ENCODE measurements at regions not wholly inside any gene's neighbourhood (a gene's known extent, or its start where the extent isn't known, plus 50 kb on each side); places are given as distances from the start of the nearest gene placed in this dataset.

- Histone ChIP-seq H2AFZ (ENCODE audit: low read depth, low read length) (no peak overlapping the region), H3K27me3 (ENCODE audit: insufficient read depth, low read length, poor library complexity) (no peaks in the 10 kb centered on the region), H4K20me1 (ENCODE audit: insufficient read depth, low read length) (no peaks in the 10 kb centered on the region), H3K9me3 (ENCODE audit: insufficient read depth, low read length, severe bottlenecking) (no peaks in the 10 kb centered on the region), H3K4me1 (ENCODE audit: insufficient read depth, low read length) (peaks cover 13% of the 10 kb centered on the region), H3K4me3 (ENCODE audit: low read depth in 1 of 2, low read length in 2 of 2) (no peak overlapping the region), H3K36me3 (ENCODE audit: insufficient read depth, low read length) (no peaks in the 10 kb centered on the region), H3K79me2 (ENCODE audit: insufficient read depth, low read length) (no peaks in the 10 kb centered on the region), H3K27ac (ENCODE audit: low read length) (no peak overlapping the region), H3K4me2 (ENCODE audit: insufficient read depth, low read length) (no peak overlapping the region), H3K9ac (ENCODE audit: low read depth, low read length) (no peak overlapping the region)
- no peak for ATAC-seq (ENCODE audit: insufficient read depth, low read depth)
- DNase-seq: no peak
- TF ChIP-seq EZH2 (IDR thresholded peaks at IDR 0.05; ENCODE audit: borderline replicate concordance, low read depth, low read length, severe bottlenecking) (no peak), CTCF (IDR thresholded peaks at IDR 0.05; ENCODE audit: borderline replicate concordance, extremely low read depth, low read length, poor library complexity, severe bottlenecking) (no peak)
These were observed 73.0 kb upstream of the NFKB1 start for GRCh38 chr4:102428122-102428521.

GRCh38 chr4:102429553-102429952 is 71.6 kb upstream of the NFKB1 start:
- Histone ChIP-seq H3K9ac (ENCODE audit: low read depth, low read length) (no peak overlapping the region), H3K27me3 (ENCODE audit: insufficient read depth, low read length, poor library complexity) (no peaks in the 10 kb centered on the region), H3K27ac (ENCODE audit: low read length) (no peak overlapping the region), H3K4me1 (ENCODE audit: insufficient read depth, low read length) (peaks cover 13% of the 10 kb centered on the region), H3K79me2 (ENCODE audit: insufficient read depth, low read length) (no peaks in the 10 kb centered on the region), H3K4me3 (ENCODE audit: low read depth in 1 of 2, low read length in 2 of 2) (no peak overlapping the region), H3K4me2 (ENCODE audit: insufficient read depth, low read length) (peak overlapping the region; percentile 83; the same call in 1 of the 2 replicates), H3K36me3 (ENCODE audit: insufficient read depth, low read length) (no peaks in the 10 kb centered on the region), H4K20me1 (ENCODE audit: insufficient read depth, low read length) (no peaks in the 10 kb centered on the region), H3K9me3 (ENCODE audit: insufficient read depth, low read length, severe bottlenecking) (no peaks in the 10 kb centered on the region), H2AFZ (ENCODE audit: low read depth, low read length) (no peak overlapping the region)
- no peak for DNase-seq
- no peak for TF ChIP-seq EZH2 (IDR thresholded peaks at IDR 0.05; ENCODE audit: borderline replicate concordance, low read depth, low read length, severe bottlenecking)
- no peak for TF ChIP-seq CTCF (IDR thresholded peaks at IDR 0.05; ENCODE audit: borderline replicate concordance, extremely low read depth, low read length, poor library complexity, severe bottlenecking)
- no peak for ATAC-seq (ENCODE audit: insufficient read depth, low read depth)

- peak overlapping the region; percentile 84 for H2AFZ ChIP-seq (ENCODE audit: low read depth, low read length)
- H3K4me2 ChIP-seq (ENCODE audit: insufficient read depth, low read length): peak overlapping the region; percentile 83
- H3K36me3 ChIP-seq (ENCODE audit: insufficient read depth, low read length): no peaks in the 10 kb centered on the region
- TF ChIP-seq CTCF (IDR thresholded peaks at IDR 0.05; ENCODE audit: borderline replicate concordance, extremely low read depth, low read length, poor library complexity, severe bottlenecking) (no peak), EZH2 (IDR thresholded peaks at IDR 0.05; ENCODE audit: borderline replicate concordance, low read depth, low read length, severe bottlenecking) (no peak)
- H3K27ac ChIP-seq (ENCODE audit: low read length): peak overlapping the region; percentile 87
- H3K4me3 ChIP-seq (ENCODE audit: low read depth in 1 of 2, low read length in 2 of 2): peak overlapping the region; percentile 59 to 85
- H3K27me3 ChIP-seq (ENCODE audit: insufficient read depth, low read length, poor library complexity): no peaks in the 10 kb centered on the region
- H3K79me2 ChIP-seq (ENCODE audit: insufficient read depth, low read length): no peaks in the 10 kb centered on the region
- H3K4me1 ChIP-seq (ENCODE audit: insufficient read depth, low read length): peaks cover 13% of the 10 kb centered on the region
- peak; percentile 19; the same call in 2 of the 3 replicates for ATAC-seq (ENCODE audit: insufficient read depth, low read depth)
- H3K9ac ChIP-seq (ENCODE audit: low read depth, low read length): peak overlapping the region; percentile 74
- no peak for DNase-seq
- no peaks in the 10 kb centered on the region for H4K20me1 ChIP-seq (ENCODE audit: insufficient read depth, low read length)
- no peaks in the 10 kb centered on the region for H3K9me3 ChIP-seq (ENCODE audit: insufficient read depth, low read length, severe bottlenecking)
These were observed 70.7 kb upstream of the NFKB1 start for GRCh38 chr4:102430461-102430910.

GRCh38 chr4:102431608-102431961 is 69.6 kb upstream of the NFKB1 start:
- no peak overlapping the region for H3K4me3 ChIP-seq (ENCODE audit: low read depth in 1 of 2, low read length in 2 of 2)
- H3K4me1 ChIP-seq (ENCODE audit: insufficient read depth, low read length): peaks cover 13% of the 10 kb centered on the region
- no peak overlapping the region for H3K27ac ChIP-seq (ENCODE audit: low read length)
- 0 out of 2 replicates have a peak overlapping the region, but pooled peaks have one; percentile 83 for H3K4me2 ChIP-seq (ENCODE audit: insufficient read depth, low read length)
- TF ChIP-seq CTCF (IDR thresholded peaks at IDR 0.05; ENCODE audit: borderline replicate concordance, extremely low read depth, low read length, poor library complexity, severe bottlenecking) (no peak), EZH2 (IDR thresholded peaks at IDR 0.05; ENCODE audit: borderline replicate concordance, low read depth, low read length, severe bottlenecking) (no peak)
- H3K79me2 ChIP-seq (ENCODE audit: insufficient read depth, low read length): no peaks in the 10 kb centered on the region
- ATAC-seq (ENCODE audit: insufficient read depth, low read depth): no peak
- H4K20me1 ChIP-seq (ENCODE audit: insufficient read depth, low read length): no peaks in the 10 kb centered on the region
- H3K9me3 ChIP-seq (ENCODE audit: insufficient read depth, low read length, severe bottlenecking): no peaks in the 10 kb centered on the region
- H3K9ac ChIP-seq (ENCODE audit: low read depth, low read length): peak overlapping the region; percentile 74; the same call in 1 of the 2 replicates
- no peaks in the 10 kb centered on the region for H3K36me3 ChIP-seq (ENCODE audit: insufficient read depth, low read length)
- DNase-seq: no peak
- H2AFZ ChIP-seq (ENCODE audit: low read depth, low read length): peak overlapping the region; percentile 22; the same call in 1 of the 2 replicates
- no peaks in the 10 kb centered on the region for H3K27me3 ChIP-seq (ENCODE audit: insufficient read depth, low read length, poor library complexity)

Data from DND-41 (cell line).